Neuronal stem cell (in vitro differentiated cells): ENCODE measurements at regions not wholly inside any gene's neighbourhood (a gene's known extent, or its start where the extent isn't known, plus 50 kb on each side); places are given as distances from the start of the nearest gene placed in this dataset.
A peak's percentile ranks its signal among the peaks of the same experiment; 100 is the strongest.

ENCODE experiments used
- DNase-seq: peaks from one replicate; pipeline ENCODE4 v3.0.0-alpha.2; 2013; ENCODE audit warnings: low spot score
- H2AFZ ChIP-seq: one replicate; pipeline ENCODE4 v1.6.1; 2013; ENCODE audit warnings: mild to moderate bottlenecking, low read length, inconsistent platforms
- H2AK5ac ChIP-seq: 2 replicates; pipeline ENCODE4 v1.6.1; 2013; ENCODE audit warnings: low read depth, mild to moderate bottlenecking, inconsistent platforms, low read length, moderate library complexity, mixed read lengths
- H2BK120ac ChIP-seq: 2 replicates; pipeline ENCODE4 v1.6.1; 2013; ENCODE audit warnings: low read depth, mild to moderate bottlenecking, inconsistent platforms, low read length, moderate library complexity, mixed read lengths
- H2BK12ac ChIP-seq: one replicate; pipeline ENCODE4 v1.6.1; 2013; ENCODE audit warnings: low read length, inconsistent platforms
- H2BK15ac ChIP-seq: 2 replicates; pipeline ENCODE4 v1.6.1; 2013; ENCODE audit warnings: mild to moderate bottlenecking, low read length, inconsistent platforms, mixed read lengths
- H2BK5ac ChIP-seq: one replicate; pipeline ENCODE4 v1.6.1; 2013; ENCODE audit warnings: inconsistent platforms, mild to moderate bottlenecking, low read length, moderate library complexity
- H3K14ac ChIP-seq: one replicate; pipeline ENCODE4 v1.6.1; 2013; ENCODE audit warnings: low read length, inconsistent platforms
- H3K18ac ChIP-seq: 2 replicates; pipeline ENCODE4 v1.6.1; 2013; ENCODE audit warnings: low read length, inconsistent platforms
- H3K23ac ChIP-seq: 2 replicates; pipeline ENCODE4 v1.6.1; 2013; ENCODE audit warnings: low read depth, mild to moderate bottlenecking, mixed read lengths, low read length, inconsistent platforms; ENCODE audit not compliant: poor library complexity
- H3K27ac ChIP-seq: replicated peaks from 3 replicates; pipeline ENCODE4 v1.5.1; 2013; ENCODE audit warnings: low read length, inconsistent platforms
- H3K27me3 ChIP-seq, 3 experiments: 2 replicates each; pipeline ENCODE4 v1.6.1; 2013; ENCODE audit warnings: low read length in 3 of 3, mild to moderate bottlenecking in 2 of 3, inconsistent platforms in 1 of 3, low read depth in 1 of 3, mixed read lengths in 1 of 3, moderate library complexity in 1 of 3; ENCODE audit not compliant: control insufficient read depth in 3 of 3, insufficient read depth in 3 of 3
- H3K36me3 ChIP-seq, 2 donors: replicated peaks in 1 of 2; 2 replicates each; pipeline ENCODE4 v1.6.1; 2013; ENCODE audit warnings: low read length in 2 of 2; ENCODE audit not compliant: control insufficient read depth in 2 of 2, insufficient read depth in 2 of 2
- H3K4ac ChIP-seq: 2 replicates; pipeline ENCODE4 v1.6.1; 2013; ENCODE audit warnings: inconsistent platforms, mild to moderate bottlenecking, low read length, moderate library complexity
- H3K4me1 ChIP-seq, 2 donors: 1 replicate in 1 of 2; 2 replicates in 1 of 2; pipeline ENCODE4 v1.6.1; 2013; ENCODE audit warnings: low read length in 2 of 2, low read depth in 1 of 2; ENCODE audit not compliant: control insufficient read depth in 2 of 2, insufficient read depth in 1 of 2
- H3K4me2 ChIP-seq: one replicate; pipeline ENCODE4 v1.6.1; 2013; ENCODE audit warnings: mild to moderate bottlenecking, low read length, inconsistent platforms; ENCODE audit not compliant: insufficient read depth, poor library complexity, severe bottlenecking
- H3K4me3 ChIP-seq, 2 donors: 2 replicates each; pipeline ENCODE4 v1.5.1; 2013; ENCODE audit warnings: low read length in 2 of 2, mild to moderate bottlenecking in 2 of 2, inconsistent platforms in 1 of 2, moderate library complexity in 1 of 2
- H3K79me1 ChIP-seq: one replicate; pipeline ENCODE4 v1.6.1; 2013; ENCODE audit warnings: low read depth, mild to moderate bottlenecking, inconsistent platforms, low read length, moderate library complexity
- H3K9ac ChIP-seq: one replicate; pipeline ENCODE4 v1.6.1; 2013; ENCODE audit warnings: mild to moderate bottlenecking, low read depth, low read length, inconsistent platforms; ENCODE audit not compliant: poor library complexity
- H3K9me3 ChIP-seq, 2 donors: replicated peaks in 1 of 2; 2 replicates each; pipeline versions ENCODE3 to v1.6.1; 2013; ENCODE audit warnings: low read length in 2 of 2, mild to moderate bottlenecking in 2 of 2, inconsistent platforms in 1 of 2, low read depth in 1 of 2, mixed read lengths in 1 of 2, moderate library complexity in 1 of 2; ENCODE audit not compliant: control insufficient read depth in 2 of 2, insufficient read depth in 1 of 2
- H4K8ac ChIP-seq: one replicate; pipeline ENCODE4 v1.6.1; 2013; ENCODE audit warnings: low read depth, mild to moderate bottlenecking, inconsistent platforms, low read length, moderate library complexity
- H4K91ac ChIP-seq: one replicate; pipeline ENCODE4 v1.6.1; 2013; ENCODE audit warnings: low read length, low read depth, mild to moderate bottlenecking, inconsistent platforms; ENCODE audit not compliant: poor library complexity
- WGBS, 2 donors: extraction: QIAGEN DNeasy Blood & Tissue Kit; methylation state at CpG; one replicate each; pipeline ENCODE4 v1.1.7; 2013; ENCODE audit warnings: missing lambda C conversion rate in 2 of 2, mixed read lengths in 1 of 2; ENCODE audit not compliant: insufficient read length in 2 of 2, insufficient replicate concordance in 1 of 2; ENCODE audit errors: extremely low coverage in 2 of 2; 5-methylcytosine and 5-hydroxymethylcytosine counted together

GRCh38 chr15:69990566-69991421 is 106.9 kb downstream of the TLE3 start:
- H2AK5ac ChIP-seq, result peak overlapping the region; percentile 44
- WGBS, 2 donors, result 100% methylated on average over 3 of the region's 20 CpGs; no CpG with 5 or more reads in 1 of the 2 donors
- H3K4me3 ChIP-seq, result no peak overlapping the region
- no peak overlapping the region for H4K91ac ChIP-seq
- peak overlapping the region; percentile 59 for H3K14ac ChIP-seq
- peak overlapping the region; percentile 47 for H3K9ac ChIP-seq
- H3K18ac ChIP-seq, result peak overlapping the region; percentile 60
- H2BK15ac ChIP-seq, result no peak overlapping the region
- H2AFZ ChIP-seq, result no peak overlapping the region
- no peak overlapping the region for H2BK5ac ChIP-seq
- DNase-seq, result no peak
- H3K36me3 ChIP-seq, result no peaks in the 10 kb centered on the region
- H3K27ac ChIP-seq, result no peak overlapping the region
- no peaks in the 10 kb centered on the region for H3K79me1 ChIP-seq
- H3K23ac ChIP-seq, result no peak overlapping the region
- no peak overlapping the region for H2BK120ac ChIP-seq
- H3K4ac ChIP-seq, result no peak overlapping the region
- H3K9me3 ChIP-seq, result no peaks in the 10 kb centered on the region
- H3K4me2 ChIP-seq, result peak overlapping the region; percentile 19
- H3K27me3 ChIP-seq, result peaks cover 0 to 41% (median 0%) of the 10 kb centered on the region in 3 experiments
- no peak overlapping the region for H2BK12ac ChIP-seq
- H4K8ac ChIP-seq, result no peak overlapping the region
- H3K4me1 ChIP-seq, result peaks cover 0 to 27% of the 10 kb centered on the region in 2 donors

GRCh38 chr15:69991551-69991980 is 106.2 kb downstream of the TLE3 start:
- H3K27me3 ChIP-seq, result peaks cover 0 to 41% (median 0%) of the 10 kb centered on the region in 3 experiments

GRCh38 chr15:69992348-69992747 is 105.4 kb downstream of the TLE3 start:
- Histone ChIP-seq H2AFZ (no peak overlapping the region), H3K4me3 (no peak overlapping the region), H4K8ac (no peak overlapping the region), H3K9ac (no peak overlapping the region), H3K27ac (no peak overlapping the region), H2BK120ac (no peak overlapping the region), H2BK5ac (no peak overlapping the region), H3K27me3 (peaks cover 0 to 35% (median 0%) of the 10 kb centered on the region in 3 experiments), H2AK5ac (no peak overlapping the region), H4K91ac (no peak overlapping the region), H2BK12ac (peak overlapping the region; percentile 24), H3K4me1 (peaks cover 0 to 24% of the 10 kb centered on the region in 2 donors), H3K36me3 (no peaks in the 10 kb centered on the region), H3K9me3 (no peaks in the 10 kb centered on the region), H3K79me1 (no peaks in the 10 kb centered on the region), H3K4ac (no peak overlapping the region), H2BK15ac (no peak overlapping the region), H3K4me2 (no peak overlapping the region), H3K23ac (no peak overlapping the region), H3K14ac (no peak overlapping the region), H3K18ac (peak overlapping the region; percentile 86)
- DNase-seq, result no peak
- WGBS, 2 donors, result no CpG with 5 or more reads among the region's 7 CpGs

More at GRCh38 chr15:69991551-69991980, 106.2 kb downstream of the TLE3 start:
- DNase-seq, result no peak
- no peak overlapping the region for H2BK15ac ChIP-seq
- whole genome bisulfite sequencing, 2 donors, result no CpG with 5 or more reads among the region's 10 CpGs
- H3K4ac ChIP-seq, result no peak overlapping the region
- peaks cover 0 to 27% of the 10 kb centered on the region in 2 donors for H3K4me1 ChIP-seq
- no peak overlapping the region for H4K8ac ChIP-seq
- no peak overlapping the region for H2AFZ ChIP-seq
- no peak overlapping the region for H3K4me2 ChIP-seq
- no peaks in the 10 kb centered on the region for H3K79me1 ChIP-seq
- H3K9me3 ChIP-seq, result no peaks in the 10 kb centered on the region
- no peak overlapping the region for H3K9ac ChIP-seq
- peak overlapping the region; percentile 44 for H3K18ac ChIP-seq
- H2BK12ac ChIP-seq, result no peak overlapping the region
- no peak overlapping the region for H4K91ac ChIP-seq
- no peak overlapping the region for H3K27ac ChIP-seq
- H3K4me3 ChIP-seq, result no peak overlapping the region
- H2AK5ac ChIP-seq, result no peak overlapping the region
- H2BK120ac ChIP-seq, result no peak overlapping the region
- no peak overlapping the region for H2BK5ac ChIP-seq
- H3K14ac ChIP-seq, result no peak overlapping the region
- no peaks in the 10 kb centered on the region for H3K36me3 ChIP-seq
- H3K23ac ChIP-seq, result no peak overlapping the region

GRCh38 chr15:69994429-69995205 is 103.1 kb downstream of the TLE3 start:
- Histone ChIP-seq H3K27me3 (peaks cover 0 to 24% (median 0%) of the 10 kb centered on the region in 3 experiments), H3K14ac (no peak overlapping the region)

More at GRCh38 chr15:69994429-69995205, 103.1 kb downstream of the TLE3 start:
- no peak overlapping the region for H2BK15ac ChIP-seq
- no peak overlapping the region for H2AK5ac ChIP-seq
- no peak for DNase-seq
- no peak overlapping the region for H3K4me3 ChIP-seq
- no peak overlapping the region for H2BK12ac ChIP-seq
- no peak overlapping the region for H3K18ac ChIP-seq
- no peak overlapping the region for H3K27ac ChIP-seq
- no peak overlapping the region for H3K4me2 ChIP-seq
- H3K4me1 ChIP-seq, result peaks cover 0 to 24% of the 10 kb centered on the region in 2 donors
- WGBS, 2 donors, result no CpG with 5 or more reads among the region's 1 CpG
- H4K91ac ChIP-seq, result no peak overlapping the region
- H2BK5ac ChIP-seq, result no peak overlapping the region
- no peak overlapping the region for H3K23ac ChIP-seq
- H3K4ac ChIP-seq, result no peak overlapping the region
- no peaks in the 10 kb centered on the region for H3K36me3 ChIP-seq
- H2AFZ ChIP-seq, result no peak overlapping the region
- H3K9ac ChIP-seq, result no peak overlapping the region
- no peaks in the 10 kb centered on the region for H3K79me1 ChIP-seq
- H2BK120ac ChIP-seq, result no peak overlapping the region
- H3K9me3 ChIP-seq, result no peaks in the 10 kb centered on the region
- no peak overlapping the region for H4K8ac ChIP-seq
